ENCODE measurements at regions not wholly inside any gene's neighbourhood (a gene's known extent, or its start where the extent isn't known, plus 50 kb on each side); places are given as distances from the start of the nearest gene placed in this dataset.
"Not testable (repeated sequence)": the region's sequence is repeated elsewhere in the genome, so short reads cannot be mapped to it uniquely, and the experiment has no call there.

GRCh38 chr21:9010936-9011890 is 1510.2 kb upstream of the TPTE start:
- H3K36me3 ChIP-seq (ENCODE audit: control insufficient read depth, insufficient read depth, low read length); H3K4me3 ChIP-seq (ENCODE audit: low read length); H3K27ac ChIP-seq (ENCODE audit: low read length); H3K27me3 ChIP-seq (ENCODE audit: control insufficient read depth, insufficient read depth, low read length); H3K4me1 ChIP-seq (ENCODE audit: control insufficient read depth, insufficient read depth, low read length); DNase-seq (ENCODE audit: low read depth, low spot score): not testable (repeated sequence)
- H3K9me3 ChIP-seq (ENCODE audit: control insufficient read depth, insufficient read depth, low read length): peaks cover 36% of the 10 kb centered on the region
- no CpG with 5 or more reads among the region's 3 CpGs for WGBS (ENCODE audit: insufficient coverage, insufficient read length)

- not testable (repeated sequence) for H3K27me3 ChIP-seq (ENCODE audit: control insufficient read depth, insufficient read depth, low read length); H3K4me1 ChIP-seq (ENCODE audit: control insufficient read depth, insufficient read depth, low read length); H3K4me3 ChIP-seq (ENCODE audit: low read length); H3K36me3 ChIP-seq (ENCODE audit: control insufficient read depth, insufficient read depth, low read length); DNase-seq (ENCODE audit: low read depth, low spot score); H3K27ac ChIP-seq (ENCODE audit: low read length)
- H3K9me3 ChIP-seq (ENCODE audit: control insufficient read depth, insufficient read depth, low read length): peaks cover 33% of the 10 kb centered on the region
- no CpG with 5 or more reads among the region's 4 CpGs for WGBS (ENCODE audit: insufficient coverage, insufficient read length)
Observed at GRCh38 chr21:9011916-9012315, 1509.5 kb upstream of the TPTE start.

GRCh38 chr21:9013502-9014242 is 1507.7 kb upstream of the TPTE start:
- no CpG with 5 or more reads among the region's 8 CpGs for WGBS (ENCODE audit: insufficient coverage, insufficient read length)
- H3K27me3 ChIP-seq (ENCODE audit: control insufficient read depth, insufficient read depth, low read length); DNase-seq (ENCODE audit: low read depth, low spot score); H3K4me3 ChIP-seq (ENCODE audit: low read length); H3K4me1 ChIP-seq (ENCODE audit: control insufficient read depth, insufficient read depth, low read length); H3K36me3 ChIP-seq (ENCODE audit: control insufficient read depth, insufficient read depth, low read length): not testable (repeated sequence)
- Histone ChIP-seq H3K9me3 (ENCODE audit: control insufficient read depth, insufficient read depth, low read length) (peaks cover 25% of the 10 kb centered on the region), H3K27ac (ENCODE audit: low read length) (peak overlapping the region; percentile 73)

GRCh38 chr21:9014243-9014734 is 1507.1 kb upstream of the TPTE start:
- not testable (repeated sequence) for H3K4me3 ChIP-seq (ENCODE audit: low read length); H3K4me1 ChIP-seq (ENCODE audit: control insufficient read depth, insufficient read depth, low read length); DNase-seq (ENCODE audit: low read depth, low spot score); H3K27me3 ChIP-seq (ENCODE audit: control insufficient read depth, insufficient read depth, low read length); H3K36me3 ChIP-seq (ENCODE audit: control insufficient read depth, insufficient read depth, low read length); H3K27ac ChIP-seq (ENCODE audit: low read length)
- peaks cover 23% of the 10 kb centered on the region for H3K9me3 ChIP-seq (ENCODE audit: control insufficient read depth, insufficient read depth, low read length)
- WGBS (ENCODE audit: insufficient coverage, insufficient read length): no CpG with 5 or more reads among the region's 7 CpGs

GRCh38 chr21:9015483-9016197 is 1505.7 kb upstream of the TPTE start:
- H3K4me1 ChIP-seq (ENCODE audit: control insufficient read depth, insufficient read depth, low read length); H3K27me3 ChIP-seq (ENCODE audit: control insufficient read depth, insufficient read depth, low read length); H3K4me3 ChIP-seq (ENCODE audit: low read length); H3K36me3 ChIP-seq (ENCODE audit: control insufficient read depth, insufficient read depth, low read length); DNase-seq (ENCODE audit: low read depth, low spot score); H3K27ac ChIP-seq (ENCODE audit: low read length): not testable (repeated sequence)
- H3K9me3 ChIP-seq (ENCODE audit: control insufficient read depth, insufficient read depth, low read length): peaks cover 23% of the 10 kb centered on the region
- WGBS (ENCODE audit: insufficient coverage, insufficient read length): no CpG with 5 or more reads among the region's 8 CpGs

GRCh38 chr21:9017206-9017605 is 1504.2 kb upstream of the TPTE start:
- WGBS (ENCODE audit: insufficient coverage, insufficient read length): no CpG with 5 or more reads among the region's 2 CpGs
- H3K9me3 ChIP-seq (ENCODE audit: control insufficient read depth, insufficient read depth, low read length): peaks cover 15% of the 10 kb centered on the region
- not testable (repeated sequence) for H3K36me3 ChIP-seq (ENCODE audit: control insufficient read depth, insufficient read depth, low read length); H3K4me1 ChIP-seq (ENCODE audit: control insufficient read depth, insufficient read depth, low read length); H3K4me3 ChIP-seq (ENCODE audit: low read length); H3K27ac ChIP-seq (ENCODE audit: low read length); DNase-seq (ENCODE audit: low read depth, low spot score); H3K27me3 ChIP-seq (ENCODE audit: control insufficient read depth, insufficient read depth, low read length)

- H3K9me3 ChIP-seq (ENCODE audit: control insufficient read depth, insufficient read depth, low read length); H3K4me3 ChIP-seq (ENCODE audit: low read length); H3K27ac ChIP-seq (ENCODE audit: low read length); H3K27me3 ChIP-seq (ENCODE audit: control insufficient read depth, insufficient read depth, low read length); DNase-seq (ENCODE audit: low read depth, low spot score); H3K36me3 ChIP-seq (ENCODE audit: control insufficient read depth, insufficient read depth, low read length); H3K4me1 ChIP-seq (ENCODE audit: control insufficient read depth, insufficient read depth, low read length): not testable (repeated sequence)
- no CpG with 5 or more reads among the region's 5 CpGs for WGBS (ENCODE audit: insufficient coverage, insufficient read length)
Observed at GRCh38 chr21:9018731-9019253, 1502.6 kb upstream of the TPTE start.

- H3K27ac ChIP-seq (ENCODE audit: low read length); H3K27me3 ChIP-seq (ENCODE audit: control insufficient read depth, insufficient read depth, low read length); H3K4me3 ChIP-seq (ENCODE audit: low read length); H3K36me3 ChIP-seq (ENCODE audit: control insufficient read depth, insufficient read depth, low read length); H3K4me1 ChIP-seq (ENCODE audit: control insufficient read depth, insufficient read depth, low read length); H3K9me3 ChIP-seq (ENCODE audit: control insufficient read depth, insufficient read depth, low read length); DNase-seq (ENCODE audit: low read depth, low spot score): not testable (repeated sequence)
- no CpG with 5 or more reads among the region's 4 CpGs for WGBS (ENCODE audit: insufficient coverage, insufficient read length)
Observed at GRCh38 chr21:9024006-9024767, 1497.2 kb upstream of the TPTE start.

- not testable (repeated sequence) for H3K9me3 ChIP-seq (ENCODE audit: control insufficient read depth, insufficient read depth, low read length); H3K4me3 ChIP-seq (ENCODE audit: low read length); H3K36me3 ChIP-seq (ENCODE audit: control insufficient read depth, insufficient read depth, low read length); H3K4me1 ChIP-seq (ENCODE audit: control insufficient read depth, insufficient read depth, low read length); H3K27me3 ChIP-seq (ENCODE audit: control insufficient read depth, insufficient read depth, low read length); H3K27ac ChIP-seq (ENCODE audit: low read length); DNase-seq (ENCODE audit: low read depth, low spot score)
- WGBS (ENCODE audit: insufficient coverage, insufficient read length): no CpG with 5 or more reads among the region's 2 CpGs
Observed at GRCh38 chr21:9026729-9027416, 1494.5 kb upstream of the TPTE start.

Data from iPS DF 6.9 (cell line).